T-cell (primary cell): ENCODE measurements at regions not wholly inside any gene's neighbourhood (a gene's known extent, or its start where the extent isn't known, plus 50 kb on each side); places are given as distances from the start of the nearest gene placed in this dataset.
"Not testable (repeated sequence)": the region's sequence is repeated elsewhere in the genome, so short reads cannot be mapped to it uniquely, and the experiment has no call there.

Experiments
- ATAC-seq, 4 experiments: fragments of 200-7000 bp in 3 of 4; fragments of 150-1000 bp in 1 of 4; cut with Tn5 transposase; replicated peaks in 1 of 4; 1 replicate in 3 of 4; 2 replicates in 1 of 4; pipeline ENCODE4 v1.10.0; 2021; ENCODE audit warnings: moderate library complexity in 3 of 4, mild to moderate bottlenecking in 2 of 4, moderate number of reproducible peaks in 1 of 4
- CTCF ChIA-PET, 2 donors: fragments of 300-600 bp; sonication (Branson Sonifier 250); formaldehyde crosslinking; loops; one replicate each; lab custom pipeline; 2022; ENCODE audit warnings: antibody characterized with exemption in 2 of 2; lab: Charles Lee
- POLR2A ChIA-PET, 2 donors: fragments of 300-600 bp; sonication (Branson Sonifier 250); formaldehyde crosslinking; loops; one replicate each; lab custom pipeline; 2022; ENCODE audit warnings: antibody characterized with exemption in 2 of 2; lab: Charles Lee
- DNase-seq, 35 experiments: peaks; one replicate each; pipeline versions ENCODE4 v3.0.0 to v3.0.0-alpha.2; 2013 to 2023
- H3K27ac ChIP-seq: one replicate; pipeline ENCODE4 v1.5.1; 2013; ENCODE audit warnings: low read length
- H3K27me3 ChIP-seq, 2 experiments: replicated peaks in 1 of 2; 1 replicate in 1 of 2; 2 replicates in 1 of 2; pipeline versions ENCODE4 v1.6.1 to v1.7.0; 2013; ENCODE audit warnings: low read length in 1 of 2, mixed read lengths in 1 of 2; ENCODE audit not compliant: control insufficient read depth in 2 of 2, insufficient read depth in 2 of 2; ENCODE audit errors: extremely low read depth in 1 of 2
- H3K36me3 ChIP-seq, 2 donors: 1 replicate in 1 of 2; 2 replicates in 1 of 2; pipeline versions ENCODE4 v1.6.1 to v1.7.0; 2013; ENCODE audit warnings: low read length in 1 of 2; ENCODE audit not compliant: control insufficient read depth in 2 of 2, insufficient read depth in 1 of 2; ENCODE audit errors: extremely low read depth in 1 of 2
- H3K4me1 ChIP-seq, 2 experiments: 1 replicate in 1 of 2; 2 replicates in 1 of 2; pipeline versions ENCODE4 v1.6.1 to v1.7.0; 2013; ENCODE audit warnings: low read length in 2 of 2, mixed read lengths in 1 of 2; ENCODE audit not compliant: insufficient read depth in 2 of 2, control insufficient read depth in 1 of 2; ENCODE audit errors: extremely low read depth in 1 of 2
- H3K4me3 ChIP-seq, 2 donors: 1 replicate in 1 of 2; 2 replicates in 1 of 2; pipeline versions ENCODE4 v1.5.1 to v1.7.0; 2013; ENCODE audit warnings: mild to moderate bottlenecking in 2 of 2, low read length in 1 of 2, moderate library complexity in 1 of 2; ENCODE audit not compliant: control insufficient read depth in 1 of 2; ENCODE audit errors: extremely low read depth in 1 of 2
- H3K9me3 ChIP-seq: 2 replicates; pipeline ENCODE4 v1.7.0; 2013
- H3K27ac Mint-ChIP-seq, 2 donors: one replicate each; pipeline ENCODE4 v1.8.0; 2020 to 2021; ENCODE audit warnings: mild to moderate bottlenecking in 2 of 2, mixed read lengths in 2 of 2
- H3K27me3 Mint-ChIP-seq, 2 donors: one replicate each; pipeline ENCODE4 v1.8.0; 2021 to 2022; ENCODE audit warnings: mixed read lengths in 2 of 2
- H3K36me3 Mint-ChIP-seq: one replicate; pipeline ENCODE4 v1.8.0; 2021; ENCODE audit warnings: mixed read lengths
- H3K4me1 Mint-ChIP-seq, 3 donors: one replicate each; pipeline ENCODE4 v1.8.0; 2020 to 2022; ENCODE audit warnings: mixed read lengths in 3 of 3, mild to moderate bottlenecking in 1 of 3
- H3K4me3 Mint-ChIP-seq, 3 donors: one replicate each; pipeline ENCODE4 v1.8.0; 2020 to 2022; ENCODE audit warnings: mild to moderate bottlenecking in 3 of 3, mixed read lengths in 3 of 3, moderate library complexity in 3 of 3
- H3K9me3 Mint-ChIP-seq, 3 donors: one replicate each; pipeline ENCODE4 v1.8.0; 2020 to 2022; ENCODE audit warnings: mixed read lengths in 3 of 3
- WGBS: methylation state at CpG from one replicate; pipeline ENCODE4 v1.1.5; 2013; ENCODE audit warnings: missing lambda C conversion rate; ENCODE audit not compliant: insufficient coverage; 5-methylcytosine and 5-hydroxymethylcytosine counted together

- H3K27ac Mint-ChIP-seq, H3K9me3 Mint-ChIP-seq, CTCF ChIA-PET, H3K9me3 ChIP-seq, H3K4me1 ChIP-seq, H3K27me3 ChIP-seq, POLR2A ChIA-PET, H3K4me3 Mint-ChIP-seq, H3K36me3 Mint-ChIP-seq, H3K4me1 Mint-ChIP-seq, H3K27ac ChIP-seq, H3K36me3 ChIP-seq, H3K27me3 Mint-ChIP-seq, H3K4me3 ChIP-seq, ATAC-seq: not testable (repeated sequence)
- DNase-seq = peak in 1 of 35 experiments; percentile 24
- WGBS = 60% methylated on average over 9 of the region's 11 CpGs
Measured at GRCh38 chr14:105688023-105688351, 161.6 kb downstream of the TMEM121 start.

GRCh38 chr14:105688664-105689221 lies 162.4 kb downstream of the TMEM121 start:
- DNase-seq = peak in 1 of 35 experiments; percentile 10
- H3K36me3 ChIP-seq = not testable (repeated sequence)

GRCh38 chr14:105689722-105690121 lies 163.3 kb downstream of the TMEM121 start:
- H3K9me3 Mint-ChIP-seq = no peaks in the 10 kb centered on the region
- WGBS = 100% methylated on average over 1 of the region's 1 CpG
- H3K27ac Mint-ChIP-seq = no peak overlapping the region
- DNase-seq = peak in 1 of 35 experiments; percentile 16
- peaks cover 0 to 5% of the 10 kb centered on the region in 2 donors for H3K27me3 Mint-ChIP-seq
- CTCF ChIA-PET = no interaction called here
- POLR2A ChIA-PET = no interaction called here
- H3K4me1 Mint-ChIP-seq = peaks cover 0 to 11% (median 0%) of the 10 kb centered on the region in 3 donors
- H3K36me3 ChIP-seq = no peaks in the 10 kb centered on the region
- no peaks in the 10 kb centered on the region for H3K9me3 ChIP-seq
- no peak overlapping the region for H3K4me3 Mint-ChIP-seq
- no peaks in the 10 kb centered on the region for H3K4me1 ChIP-seq
- no peak overlapping the region for H3K4me3 ChIP-seq
- H3K27ac ChIP-seq = no peak overlapping the region
- H3K27me3 ChIP-seq = no peaks in the 10 kb centered on the region
- no peak for ATAC-seq
- no peaks in the 10 kb centered on the region for H3K36me3 Mint-ChIP-seq

More at GRCh38 chr14:105688664-105689221, 162.4 kb downstream of the TMEM121 start:
- 81% methylated on average over 2 of the region's 4 CpGs for WGBS
- H3K4me1 Mint-ChIP-seq, H3K27me3 Mint-ChIP-seq, H3K27ac Mint-ChIP-seq, H3K9me3 ChIP-seq, H3K4me3 Mint-ChIP-seq, H3K4me3 ChIP-seq, POLR2A ChIA-PET, H3K36me3 Mint-ChIP-seq, CTCF ChIA-PET, ATAC-seq, H3K27me3 ChIP-seq, H3K4me1 ChIP-seq, H3K9me3 Mint-ChIP-seq, H3K27ac ChIP-seq: not testable (repeated sequence)

GRCh38 chr14:105690671-105691070 lies 164.3 kb downstream of the TMEM121 start:
- Mint-ChIP-seq H3K27me3 (peaks cover 0 to 12% of the 10 kb centered on the region in 2 donors), H3K4me1 (peaks cover 0 to 15% (median 0%) of the 10 kb centered on the region in 3 donors), H3K9me3 (no peaks in the 10 kb centered on the region), H3K27ac (no peak overlapping the region), H3K4me3 (no peak overlapping the region), H3K36me3 (no peaks in the 10 kb centered on the region)
- H3K4me1 ChIP-seq = no peaks in the 10 kb centered on the region
- no peak overlapping the region for H3K27ac ChIP-seq
- ChIA-PET POLR2A (no interaction called here), CTCF (no interaction called here)
- H3K27me3 ChIP-seq = no peaks in the 10 kb centered on the region
- no peaks in the 10 kb centered on the region for H3K36me3 ChIP-seq
- H3K9me3 ChIP-seq = no peaks in the 10 kb centered on the region
- ATAC-seq (no peak), DNase-seq (peak in 1 of 35 experiments; percentile 5)
- 100% methylated on average over 3 of the region's 3 CpGs for WGBS
- H3K4me3 ChIP-seq = no peak overlapping the region

- H3K4me3 ChIP-seq, H3K36me3 ChIP-seq, H3K36me3 Mint-ChIP-seq, H3K27ac ChIP-seq, H3K4me1 ChIP-seq, CTCF ChIA-PET, POLR2A ChIA-PET, H3K27ac Mint-ChIP-seq, H3K27me3 ChIP-seq, H3K9me3 Mint-ChIP-seq, H3K9me3 ChIP-seq, H3K4me3 Mint-ChIP-seq, ATAC-seq: not testable (repeated sequence)
- Mint-ChIP-seq H3K27me3 (peaks cover 0 to 12% of the 10 kb centered on the region in 2 donors), H3K4me1 (peaks cover 0 to 15% (median 0%) of the 10 kb centered on the region in 3 donors)
- 87% methylated on average over 10 of the region's 25 CpGs for WGBS
- DNase-seq = peak in 2 of 35 experiments; percentile 4 to 22
Measured at GRCh38 chr14:105691321-105692109, 165.1 kb downstream of the TMEM121 start.

GRCh38 chr14:105692110-105692685 lies 165.8 kb downstream of the TMEM121 start:
- H3K36me3 ChIP-seq, CTCF ChIA-PET, ATAC-seq, H3K27me3 ChIP-seq, H3K9me3 Mint-ChIP-seq, H3K4me3 ChIP-seq, H3K36me3 Mint-ChIP-seq, DNase-seq, POLR2A ChIA-PET, H3K27ac ChIP-seq, H3K4me1 ChIP-seq, H3K9me3 ChIP-seq, H3K4me3 Mint-ChIP-seq, H3K27ac Mint-ChIP-seq: not testable (repeated sequence)
- Mint-ChIP-seq H3K4me1 (peaks cover 0 to 15% (median 0%) of the 10 kb centered on the region in 3 donors), H3K27me3 (peaks cover 0 to 12% of the 10 kb centered on the region in 2 donors)
- WGBS = no CpG with 5 or more reads among the region's 19 CpGs
